H1 (cell line): ENCODE measurements at regions not wholly inside any gene's neighbourhood (a gene's known extent, or its start where the extent isn't known, plus 50 kb on each side); places are given as distances from the start of the nearest gene placed in this dataset.
A peak's percentile ranks its signal among the peaks of the same experiment; 100 is the strongest.

Source experiments
- CTCF ChIA-PET: fragments of 300-600 bp; sonication (Branson Sonifier 250); formaldehyde crosslinking; loops from one replicate; lab custom pipeline; 2021; ENCODE audit not compliant: partially characterized antibody; lab: Charles Lee
- POLR2A ChIA-PET: fragments of 300-600 bp; sonication (Branson Sonifier 250); formaldehyde crosslinking; loops from one replicate; lab custom pipeline; 2021; ENCODE audit warnings: inconsistent platforms; ENCODE audit not compliant: partially characterized antibody; lab: Charles Lee
- DNase-seq, 2 experiments: peaks; one replicate each; pipeline versions ENCODE4 v3.0.0 to v3.0.0-alpha.2; 2010 to 2022; ENCODE audit warnings: low spot score in 2 of 2, low read depth in 1 of 2, mixed read lengths in 1 of 2
- FAIRE-seq: peaks from 2 replicates; lab custom pipeline; 2011; peaks lifted over from hg19 to GRCh38; lab: Jason Lieb, UNC
- H2AFZ ChIP-seq: 2 replicates; pipeline ENCODE4 v1.8.1; 2012; ENCODE audit warnings: low read length, inconsistent platforms
- H2AK5ac ChIP-seq: 2 replicates; pipeline ENCODE4 v1.6.1; 2013; ENCODE audit warnings: low read depth, low read length
- H2BK120ac ChIP-seq: replicated peaks from 2 replicates; pipeline ENCODE3; 2013; ENCODE audit warnings: low read depth, low read length, inconsistent platforms
- H2BK12ac ChIP-seq: 2 replicates; pipeline ENCODE4 v1.6.1; 2013; ENCODE audit warnings: low read depth, low read length
- H2BK15ac ChIP-seq: 2 replicates; pipeline ENCODE4 v1.6.1; 2013; ENCODE audit warnings: low read length
- H2BK20ac ChIP-seq: 2 replicates; pipeline ENCODE4 v1.6.1; 2013; ENCODE audit warnings: low read length
- H2BK5ac ChIP-seq: 2 replicates; pipeline ENCODE4 v1.6.1; 2013; ENCODE audit warnings: low read depth, low read length
- H3K14ac ChIP-seq: 2 replicates; pipeline ENCODE4 v1.6.1; 2013; ENCODE audit warnings: inconsistent platforms; ENCODE audit not compliant: insufficient read length
- H3K18ac ChIP-seq: 2 replicates; pipeline ENCODE4 v1.6.1; 2013; ENCODE audit warnings: low read length; ENCODE audit errors: extremely low read depth
- H3K23ac ChIP-seq: 2 replicates; pipeline ENCODE4 v1.6.1; 2013; ENCODE audit warnings: inconsistent platforms; ENCODE audit not compliant: insufficient read length
- H3K23me2 ChIP-seq: 2 replicates; pipeline ENCODE4 v1.6.1; 2013; ENCODE audit warnings: low read depth, low read length
- H3K27ac ChIP-seq: 2 replicates; pipeline ENCODE4 v1.6.1; 2011; ENCODE audit warnings: low read depth, low read length, inconsistent platforms
- H3K27me3 ChIP-seq, 4 experiments: replicated peaks in 1 of 4; 1 replicate in 1 of 4; 2 replicates in 3 of 4; pipeline versions ENCODE4 v1.6.1 to v1.8.1; 2011 to 2013; ENCODE audit warnings: low read length in 3 of 4, mild to moderate bottlenecking in 3 of 4, inconsistent platforms in 2 of 4, mixed read lengths in 2 of 4, moderate library complexity in 1 of 4; ENCODE audit not compliant: control insufficient read depth in 3 of 4, insufficient read depth in 3 of 4; ENCODE audit errors: extremely low read depth in 1 of 4
- H3K36me3 ChIP-seq, 4 experiments: 2 replicates each; pipeline versions ENCODE4 v1.6.1 to v1.8.1; 2011 to 2013; ENCODE audit warnings: mild to moderate bottlenecking in 4 of 4, low read length in 3 of 4, moderate library complexity in 2 of 4, control low read depth in 1 of 4, inconsistent platforms in 1 of 4; ENCODE audit not compliant: insufficient read depth in 4 of 4, control insufficient read depth in 2 of 4
- H3K4ac ChIP-seq: replicated peaks from 2 replicates; pipeline ENCODE3; 2013; ENCODE audit warnings: low read length, low read depth, mixed read lengths, inconsistent platforms; ENCODE audit not compliant: insufficient read length
- H3K4me1 ChIP-seq, 4 experiments: replicated peaks in 1 of 4; 1 replicate in 1 of 4; 2 replicates in 3 of 4; pipeline versions ENCODE4 v1.6.1 to v1.8.1; 2011 to 2013; ENCODE audit warnings: low read length in 3 of 4, inconsistent platforms in 2 of 4, mixed read lengths in 1 of 4; ENCODE audit not compliant: insufficient read depth in 4 of 4, control insufficient read depth in 3 of 4
- H3K4me2 ChIP-seq, 2 experiments: 2 replicates each; pipeline versions ENCODE4 v1.6.1 to v1.8.1; 2011 to 2013; ENCODE audit warnings: low read depth in 2 of 2, low read length in 2 of 2, control low read depth in 1 of 2, inconsistent platforms in 1 of 2, mild to moderate bottlenecking in 1 of 2; ENCODE audit not compliant: insufficient read depth in 1 of 2
- H3K4me3 ChIP-seq, 4 experiments: fragments of 200-600, 300-600 bp in 1 of 4; sonication (generic), shearing (Covaris generic), sonication (Bioruptor Twin) in 1 of 4; 2 replicates each; pipeline versions ENCODE4 v1.5.1 to v1.8.1; 2011 to 2016; ENCODE audit warnings: low read length in 4 of 4, low read depth in 3 of 4, control low read depth in 2 of 4, inconsistent platforms in 2 of 4, mild to moderate bottlenecking in 2 of 4, mixed read lengths in 1 of 4, moderate library complexity in 1 of 4; ENCODE audit not compliant: insufficient read depth in 2 of 4; ENCODE audit errors: extremely low read depth in 1 of 4
- H3K56ac ChIP-seq: replicated peaks from 2 replicates; pipeline ENCODE3; 2013; ENCODE audit warnings: low read depth, mild to moderate bottlenecking, mixed read lengths, low read length, inconsistent platforms; ENCODE audit not compliant: insufficient read length
- H3K79me1 ChIP-seq: 2 replicates; pipeline ENCODE4 v1.6.1; 2013; ENCODE audit warnings: low read depth, low read length, control low read depth
- H3K79me2 ChIP-seq, 2 experiments: 2 replicates each; pipeline versions ENCODE4 v1.6.1 to v1.8.1; 2012 to 2013; ENCODE audit warnings: low read length in 2 of 2, mild to moderate bottlenecking in 2 of 2, inconsistent platforms in 1 of 2; ENCODE audit not compliant: insufficient read depth in 2 of 2, control insufficient read depth in 1 of 2
- H3K9ac ChIP-seq, 4 experiments: replicated peaks in 1 of 4; 1 replicate in 1 of 4; 2 replicates in 3 of 4; pipeline versions ENCODE4 v1.6.1 to v1.8.1; 2011 to 2013; ENCODE audit warnings: low read depth in 3 of 4, low read length in 3 of 4, control low read depth in 2 of 4, mild to moderate bottlenecking in 2 of 4, moderate library complexity in 2 of 4, inconsistent platforms in 1 of 4; ENCODE audit errors: extremely low read depth in 1 of 4
- H3K9me3 ChIP-seq, 2 experiments: 2 replicates each; pipeline versions ENCODE4 v1.6.1 to v1.8.1; 2012 to 2013; ENCODE audit warnings: mild to moderate bottlenecking in 2 of 2, moderate library complexity in 2 of 2, control low read depth in 1 of 2, inconsistent platforms in 1 of 2, low read depth in 1 of 2, low read length in 1 of 2, mixed read lengths in 1 of 2; ENCODE audit not compliant: insufficient read depth in 2 of 2
- H4K20me1 ChIP-seq, 2 experiments: replicated peaks in 1 of 2; 2 replicates each; pipeline versions ENCODE3 to v1.8.1; 2011 to 2013; ENCODE audit warnings: inconsistent platforms in 2 of 2, low read length in 2 of 2, mild to moderate bottlenecking in 1 of 2; ENCODE audit not compliant: insufficient read depth in 2 of 2, control insufficient read depth in 1 of 2
- H4K5ac ChIP-seq: 2 replicates; pipeline ENCODE4 v1.6.1; 2013; ENCODE audit warnings: low read length, low read depth, mixed read lengths, inconsistent platforms; ENCODE audit not compliant: insufficient read length
- H4K8ac ChIP-seq: 2 replicates; pipeline ENCODE4 v1.8.0; 2013; ENCODE audit warnings: mild to moderate bottlenecking, moderate library complexity, low read length, inconsistent platforms; ENCODE audit not compliant: insufficient read depth; ENCODE audit errors: extremely low read depth
- H4K91ac ChIP-seq: replicated peaks from 2 replicates; pipeline ENCODE3; 2013; ENCODE audit warnings: low read length, mixed read lengths, inconsistent platforms; ENCODE audit not compliant: insufficient read length
- TCF12 ChIP-seq: IDR thresholded peaks from 2 replicates; pipeline ENCODE4 v1.6.1; 2011; ENCODE audit warnings: low read depth, mild to moderate bottlenecking, low read length
- USF2 ChIP-seq: IDR thresholded peaks from 2 replicates; pipeline ENCODE4 v1.6.1; 2011; ENCODE audit warnings: low read length, improper control_type of control experiment
- WGBS, 2 experiments: shearing (Covaris generic) in 1 of 2; methylation state at CpG; one replicate each; pipeline versions ENCODE4 v1.1.6 to v1.1.7; 2013 to 2015; ENCODE audit warnings: low lambda C conversion rate in 2 of 2, mixed read lengths in 2 of 2, inconsistent platforms in 1 of 2, low coverage in 1 of 2, missing lambda C conversion rate in 1 of 2; ENCODE audit not compliant: insufficient replicate concordance in 2 of 2, insufficient coverage in 1 of 2, insufficient read length in 1 of 2; ENCODE audit errors: extremely low coverage in 1 of 2, missing lambda C conversion rate in 1 of 2; 5-methylcytosine and 5-hydroxymethylcytosine counted together
- TF ChIP-seq, protein P1 (sequence below), 3 experiments: IDR thresholded peaks; 1 replicate in 2 of 3; 2 replicates in 1 of 3; pipeline versions ENCODE4 v1.5.1 to v1.6.1; 2011; ENCODE audit warnings: low read length in 3 of 3, mild to moderate bottlenecking in 3 of 3, inconsistent platforms in 2 of 3, low read depth in 1 of 3, moderate library complexity in 1 of 3; ENCODE audit not compliant: insufficient read depth in 1 of 3; ENCODE audit errors: control extremely low read depth in 1 of 3

DNA sequence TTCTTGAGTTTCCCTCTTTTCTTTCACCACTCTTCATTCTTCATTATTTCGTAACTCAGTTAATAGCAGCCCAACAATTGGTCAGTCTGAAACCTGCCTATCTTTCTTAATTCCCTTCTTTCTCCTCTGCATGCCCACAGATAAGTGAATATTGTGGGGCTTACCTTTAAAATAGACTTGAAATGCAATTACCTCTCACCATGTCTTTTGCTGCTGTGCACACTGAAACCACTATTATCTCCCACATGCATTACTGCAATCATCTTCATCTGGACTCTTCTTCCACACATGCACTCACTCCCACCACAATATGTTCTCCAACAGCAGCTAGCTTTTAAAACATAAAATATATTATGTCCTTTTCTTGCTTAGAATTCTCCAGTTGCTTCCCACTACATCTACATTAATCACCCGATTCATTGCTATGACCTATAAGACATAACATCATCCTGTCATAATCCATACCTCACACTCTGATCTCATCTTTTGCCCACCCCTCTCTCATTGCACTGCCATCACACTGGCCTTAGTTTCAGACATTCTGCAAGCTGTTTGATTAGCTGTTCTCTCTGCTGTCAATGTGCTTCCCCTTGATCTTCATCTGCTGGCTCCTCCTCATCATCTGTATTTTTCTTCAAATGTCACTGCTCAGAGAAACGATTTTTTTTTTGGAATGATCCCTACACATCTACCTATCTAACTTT, 304.8 kb downstream of the PTPRC start:
- Histone ChIP-seq H4K8ac (no peak overlapping the region), H3K4me1 (no peaks in the 10 kb centered on the region), H4K20me1 (no peaks in the 10 kb centered on the region), H2AFZ (0 out of 2 replicates have a peak overlapping the region, but pooled peaks have one; percentile 22), H3K56ac (no peak overlapping the region), H3K4me2 (no peak overlapping the region), H2BK12ac (no peak overlapping the region), H4K91ac (no peak overlapping the region), H2BK120ac (no peak overlapping the region), H2BK5ac (no peak overlapping the region), H3K79me1 (no peaks in the 10 kb centered on the region), H4K5ac (no peak overlapping the region), H3K27ac (no peak overlapping the region), H2BK15ac (no peak overlapping the region)
- no peak for DNase-seq
- whole genome bisulfite sequencing, 2 experiments: 82% methylated on average over 3 of the region's 3 CpGs; no CpG with 5 or more reads in 1 of the 2 experiments
- TF ChIP-seq USF2 (no peak), TCF12 (no peak)
- TF ChIP-seq, protein P1, sequence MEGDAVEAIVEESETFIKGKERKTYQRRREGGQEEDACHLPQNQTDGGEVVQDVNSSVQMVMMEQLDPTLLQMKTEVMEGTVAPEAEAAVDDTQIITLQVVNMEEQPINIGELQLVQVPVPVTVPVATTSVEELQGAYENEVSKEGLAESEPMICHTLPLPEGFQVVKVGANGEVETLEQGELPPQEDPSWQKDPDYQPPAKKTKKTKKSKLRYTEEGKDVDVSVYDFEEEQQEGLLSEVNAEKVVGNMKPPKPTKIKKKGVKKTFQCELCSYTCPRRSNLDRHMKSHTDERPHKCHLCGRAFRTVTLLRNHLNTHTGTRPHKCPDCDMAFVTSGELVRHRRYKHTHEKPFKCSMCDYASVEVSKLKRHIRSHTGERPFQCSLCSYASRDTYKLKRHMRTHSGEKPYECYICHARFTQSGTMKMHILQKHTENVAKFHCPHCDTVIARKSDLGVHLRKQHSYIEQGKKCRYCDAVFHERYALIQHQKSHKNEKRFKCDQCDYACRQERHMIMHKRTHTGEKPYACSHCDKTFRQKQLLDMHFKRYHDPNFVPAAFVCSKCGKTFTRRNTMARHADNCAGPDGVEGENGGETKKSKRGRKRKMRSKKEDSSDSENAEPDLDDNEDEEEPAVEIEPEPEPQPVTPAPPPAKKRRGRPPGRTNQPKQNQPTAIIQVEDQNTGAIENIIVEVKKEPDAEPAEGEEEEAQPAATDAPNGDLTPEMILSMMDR (IDR thresholded peaks at IDR 0.05; ENCODE audit: control extremely low read depth in 1 of 3, insufficient read depth in 1 of 3, low read depth in 1 of 3, low read length in 3 of 3): no peak
- TF ChIP-seq, all 59 proteins: peak for 0
- no peak for FAIRE-seq
- ChIA-PET POLR2A (no interaction called here), CTCF (no interaction called here)
- no peak overlapping the region for H3K4ac ChIP-seq
- no peak overlapping the region for H3K4me3 ChIP-seq
- no peak overlapping the region for H3K18ac ChIP-seq
- H3K23ac ChIP-seq: no peak overlapping the region
- no peak overlapping the region for H3K14ac ChIP-seq
- no peaks in the 10 kb centered on the region for H3K27me3 ChIP-seq
- no peaks in the 10 kb centered on the region for H3K23me2 ChIP-seq
- no peaks in the 10 kb centered on the region for H3K9me3 ChIP-seq
- H2BK20ac ChIP-seq: no peak overlapping the region
- H2AK5ac ChIP-seq: no peak overlapping the region
- no peaks in the 10 kb centered on the region for H3K79me2 ChIP-seq
- H3K36me3 ChIP-seq: no peaks in the 10 kb centered on the region
- no peak overlapping the region for H3K9ac ChIP-seq
